Glutamatergic neuron (in vitro differentiated cells): ENCODE measurements at regions not wholly inside any gene's neighbourhood (a gene's known extent, or its start where the extent isn't known, plus 50 kb on each side); places are given as distances from the start of the nearest gene placed in this dataset.

Experiments
- DNase-seq: peaks from one replicate; pipeline ENCODE4 v3.0.0; 2022
- H3K27ac Mint-ChIP-seq: one replicate; pipeline ENCODE4 v1.8.0; 2020; ENCODE audit warnings: mild to moderate bottlenecking, mixed read lengths, inconsistent platforms; ENCODE audit not compliant: unreplicated experiment
- H3K27me3 Mint-ChIP-seq: one replicate; pipeline ENCODE4 v1.8.0; 2020; ENCODE audit warnings: mild to moderate bottlenecking, moderate library complexity, mixed read lengths, inconsistent platforms; ENCODE audit not compliant: unreplicated experiment
- H3K36me3 Mint-ChIP-seq: one replicate; pipeline ENCODE4 v1.8.0; 2020; ENCODE audit warnings: mild to moderate bottlenecking, mixed read lengths, inconsistent platforms; ENCODE audit not compliant: unreplicated experiment
- H3K4me1 Mint-ChIP-seq: one replicate; pipeline ENCODE4 v1.8.0; 2020; ENCODE audit warnings: mild to moderate bottlenecking, low read depth, mixed read lengths, inconsistent platforms; ENCODE audit not compliant: unreplicated experiment
- H3K4me3 Mint-ChIP-seq: one replicate; pipeline ENCODE4 v1.8.0; 2020; ENCODE audit warnings: mild to moderate bottlenecking, mixed read lengths, inconsistent platforms; ENCODE audit not compliant: unreplicated experiment
- H3K9me3 Mint-ChIP-seq: one replicate; pipeline ENCODE4 v1.8.0; 2020; ENCODE audit warnings: mild to moderate bottlenecking, moderate library complexity, mixed read lengths, inconsistent platforms; ENCODE audit not compliant: unreplicated experiment
- TF ChIP-seq, protein P1 (sequence below): fragments of 200-600 bp; sonication (generic); IDR thresholded peaks from one replicate; pipeline ENCODE4 v1.5.0; 2021; ENCODE audit not compliant: partially characterized antibody, unreplicated experiment

DNA sequence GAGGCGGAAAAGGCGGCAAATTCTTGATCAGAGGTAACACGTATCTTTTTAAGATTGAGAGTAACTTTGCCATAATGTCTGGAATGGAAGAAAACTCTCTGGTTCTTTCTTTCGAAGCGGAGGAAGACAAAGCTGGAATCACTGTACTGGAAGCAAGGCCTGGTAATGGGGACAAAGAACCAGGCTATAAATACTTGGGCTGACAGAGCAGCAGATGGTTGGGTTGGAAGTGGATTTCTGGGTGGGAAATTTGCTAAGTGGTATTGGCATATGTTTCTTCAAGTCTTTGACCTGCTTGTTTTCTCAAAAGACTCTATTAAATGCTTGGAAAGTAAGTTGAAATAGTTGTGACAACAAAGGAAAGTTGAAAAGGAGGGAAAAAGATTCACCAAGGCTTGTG, 87.3 kb upstream of the SFMBT2 start:
- H3K36me3 Mint-ChIP-seq, result no peaks in the 10 kb centered on the region
- H3K27me3 Mint-ChIP-seq, result no peaks in the 10 kb centered on the region
- TF ChIP-seq, protein P1, sequence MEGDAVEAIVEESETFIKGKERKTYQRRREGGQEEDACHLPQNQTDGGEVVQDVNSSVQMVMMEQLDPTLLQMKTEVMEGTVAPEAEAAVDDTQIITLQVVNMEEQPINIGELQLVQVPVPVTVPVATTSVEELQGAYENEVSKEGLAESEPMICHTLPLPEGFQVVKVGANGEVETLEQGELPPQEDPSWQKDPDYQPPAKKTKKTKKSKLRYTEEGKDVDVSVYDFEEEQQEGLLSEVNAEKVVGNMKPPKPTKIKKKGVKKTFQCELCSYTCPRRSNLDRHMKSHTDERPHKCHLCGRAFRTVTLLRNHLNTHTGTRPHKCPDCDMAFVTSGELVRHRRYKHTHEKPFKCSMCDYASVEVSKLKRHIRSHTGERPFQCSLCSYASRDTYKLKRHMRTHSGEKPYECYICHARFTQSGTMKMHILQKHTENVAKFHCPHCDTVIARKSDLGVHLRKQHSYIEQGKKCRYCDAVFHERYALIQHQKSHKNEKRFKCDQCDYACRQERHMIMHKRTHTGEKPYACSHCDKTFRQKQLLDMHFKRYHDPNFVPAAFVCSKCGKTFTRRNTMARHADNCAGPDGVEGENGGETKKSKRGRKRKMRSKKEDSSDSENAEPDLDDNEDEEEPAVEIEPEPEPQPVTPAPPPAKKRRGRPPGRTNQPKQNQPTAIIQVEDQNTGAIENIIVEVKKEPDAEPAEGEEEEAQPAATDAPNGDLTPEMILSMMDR, result no peak
- no peak for DNase-seq
- peak overlapping the region; percentile 53 for H3K27ac Mint-ChIP-seq
- H3K9me3 Mint-ChIP-seq, result peaks cover 5% of the 10 kb centered on the region
- H3K4me1 Mint-ChIP-seq, result peaks cover 11% of the 10 kb centered on the region
- no peak overlapping the region for H3K4me3 Mint-ChIP-seq

DNA sequence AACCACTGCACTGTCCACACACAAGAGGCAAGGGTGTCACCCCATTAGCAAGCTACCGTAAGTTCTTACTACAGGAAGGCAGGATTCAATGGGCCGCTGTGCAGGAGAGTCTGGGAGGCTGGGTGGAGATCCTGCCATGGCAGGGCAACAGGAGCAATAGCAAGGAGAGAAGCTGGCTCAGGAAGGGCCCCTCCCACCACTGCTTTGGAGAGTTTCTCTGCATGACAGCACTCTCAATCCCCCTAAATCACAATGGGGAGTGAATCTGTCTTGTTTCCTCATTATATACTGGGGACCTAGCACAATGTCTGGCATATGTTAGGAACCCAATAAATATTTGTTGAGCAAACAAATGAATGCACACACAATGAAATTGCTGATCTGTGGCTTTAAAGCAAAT, 83.2 kb upstream of the SFMBT2 start:
- H3K36me3 Mint-ChIP-seq, result no peaks in the 10 kb centered on the region
- H3K27me3 Mint-ChIP-seq, result no peaks in the 10 kb centered on the region
- H3K27ac Mint-ChIP-seq, result no peak overlapping the region
- no peak for DNase-seq
- TF ChIP-seq, protein P1, result no peak
- H3K4me1 Mint-ChIP-seq, result peaks cover 16% of the 10 kb centered on the region
- H3K4me3 Mint-ChIP-seq, result no peak overlapping the region
- H3K9me3 Mint-ChIP-seq, result peaks cover 2% of the 10 kb centered on the region

DNA sequence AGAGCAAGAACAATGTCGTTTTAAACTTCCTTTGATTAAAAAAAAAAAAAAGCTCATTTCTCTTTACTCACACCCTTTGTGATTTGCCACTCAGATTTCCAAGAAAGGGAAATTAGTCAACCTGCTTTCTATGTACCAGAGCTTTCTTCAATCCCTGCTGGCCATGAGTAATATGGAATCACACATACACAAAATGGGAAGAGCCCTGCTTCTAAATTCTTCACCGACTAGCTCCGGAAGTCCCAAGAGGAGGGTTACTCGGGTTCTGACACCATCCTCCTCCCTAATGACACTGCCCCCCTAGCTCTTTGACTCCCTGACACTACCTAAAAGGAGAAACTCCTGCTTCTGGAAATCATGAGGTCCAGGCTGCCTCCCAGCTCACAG, 81.8 kb upstream of the SFMBT2 start:
- Mint-ChIP-seq H3K27me3 (no peaks in the 10 kb centered on the region), H3K4me1 (peaks cover 14% of the 10 kb centered on the region), H3K4me3 (no peak overlapping the region), H3K36me3 (no peaks in the 10 kb centered on the region), H3K9me3 (peaks cover 2% of the 10 kb centered on the region), H3K27ac (no peak overlapping the region)
- TF ChIP-seq, protein P1, result no peak
- no peak for DNase-seq

DNA sequence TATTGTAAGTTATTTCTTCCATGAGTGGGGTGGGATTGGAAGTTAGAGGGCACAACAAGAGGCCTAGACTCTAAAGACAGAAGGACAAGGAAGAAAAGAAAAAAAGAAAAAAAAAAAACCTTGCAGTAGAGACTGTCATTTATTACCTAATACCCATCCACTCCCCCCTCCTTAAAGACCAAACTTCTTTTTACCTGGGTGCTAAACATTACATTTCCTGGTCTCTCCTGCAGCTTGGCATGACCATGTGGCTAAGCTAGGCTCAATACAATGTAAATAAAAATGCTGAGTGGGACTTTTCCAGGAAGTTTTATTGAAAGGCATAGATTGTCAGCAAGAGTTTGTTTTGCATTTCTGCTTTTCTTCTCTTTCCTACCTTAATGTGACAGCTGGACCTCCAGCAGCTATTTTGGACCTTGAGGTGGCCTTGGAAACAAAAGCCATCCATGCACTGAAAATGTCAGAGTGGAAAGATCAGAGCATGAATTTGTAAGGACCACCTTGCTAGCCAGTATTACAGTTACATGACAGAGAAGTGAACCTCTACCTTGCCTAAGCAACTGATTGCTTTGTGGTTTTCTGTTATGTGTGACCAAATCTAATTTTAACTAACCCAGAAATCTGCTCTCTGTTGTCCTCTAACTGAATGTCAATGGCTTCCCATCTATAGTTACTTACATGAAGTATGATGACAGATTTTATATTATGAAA, 81.3 kb upstream of the SFMBT2 start:
- H3K27me3 Mint-ChIP-seq, result peaks cover 1% of the 10 kb centered on the region
- no peak overlapping the region for H3K27ac Mint-ChIP-seq
- peaks cover 19% of the 10 kb centered on the region for H3K4me1 Mint-ChIP-seq
- DNase-seq, result no peak
- H3K36me3 Mint-ChIP-seq, result peaks cover 4% of the 10 kb centered on the region
- TF ChIP-seq, protein P1, result no peak
- H3K9me3 Mint-ChIP-seq, result peaks cover 2% of the 10 kb centered on the region
- H3K4me3 Mint-ChIP-seq, result no peak overlapping the region

DNA sequence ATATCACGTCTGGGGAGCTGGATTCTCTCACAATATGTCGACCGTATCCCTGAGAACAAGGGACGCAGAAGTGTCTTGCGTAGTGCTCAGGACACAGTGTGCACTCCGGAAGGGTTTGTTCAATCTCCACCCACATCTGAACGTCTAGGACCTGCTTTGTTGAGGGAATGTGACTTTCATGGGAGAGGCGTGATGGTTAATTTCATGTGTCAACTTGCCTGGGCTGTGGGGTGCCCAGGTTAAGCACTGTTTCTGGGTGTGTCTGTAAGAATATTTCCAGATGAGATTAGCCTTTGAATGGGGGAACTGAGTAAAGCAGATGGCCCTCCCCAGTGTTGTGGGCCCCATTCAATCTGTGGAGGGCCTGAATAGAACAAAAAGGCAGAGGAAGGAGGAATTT, 80.4 kb upstream of the SFMBT2 start:
- Mint-ChIP-seq H3K27me3 (peaks cover 1% of the 10 kb centered on the region), H3K4me1 (peaks cover 21% of the 10 kb centered on the region), H3K4me3 (no peak overlapping the region), H3K36me3 (peaks cover 4% of the 10 kb centered on the region), H3K27ac (no peak overlapping the region), H3K9me3 (peaks cover 1% of the 10 kb centered on the region)
- DNase-seq, result no peak
- TF ChIP-seq, protein P1, result no peak
